Adrenal gland (tissue), 5 donors: ENCODE measurements at regions not wholly inside any gene's neighbourhood (a gene's known extent, or its start where the extent isn't known, plus 50 kb on each side); places are given as distances from the start of the nearest gene placed in this dataset.

Experiments used
- POLR2A ChIP-seq, 2 donors: fragments of 450-650 bp; IDR thresholded peaks; one replicate each; pipeline ENCODE4 v1.6.1; 2017; ENCODE audit warnings: antibody characterized with exemption in 2 of 2, mild to moderate bottlenecking in 2 of 2, moderate library complexity in 1 of 2
- TF ChIP-seq, protein P1 (sequence below), 6 experiments: fragments of 450-650 bp in 4 of 6; fragments of 200-600 bp in 2 of 6; sonication (generic) in 1 of 6; IDR thresholded peaks; 1 replicate in 5 of 6; 2 replicates in 1 of 6; pipeline versions ENCODE4 v1.5.1 to v1.8.0; 2016 to 2021; ENCODE audit warnings: antibody characterized with exemption in 6 of 6, mild to moderate bottlenecking in 2 of 6, moderate library complexity in 1 of 6
- donor health status: DM: no; HTN: no; CAD: no.

DNA sequence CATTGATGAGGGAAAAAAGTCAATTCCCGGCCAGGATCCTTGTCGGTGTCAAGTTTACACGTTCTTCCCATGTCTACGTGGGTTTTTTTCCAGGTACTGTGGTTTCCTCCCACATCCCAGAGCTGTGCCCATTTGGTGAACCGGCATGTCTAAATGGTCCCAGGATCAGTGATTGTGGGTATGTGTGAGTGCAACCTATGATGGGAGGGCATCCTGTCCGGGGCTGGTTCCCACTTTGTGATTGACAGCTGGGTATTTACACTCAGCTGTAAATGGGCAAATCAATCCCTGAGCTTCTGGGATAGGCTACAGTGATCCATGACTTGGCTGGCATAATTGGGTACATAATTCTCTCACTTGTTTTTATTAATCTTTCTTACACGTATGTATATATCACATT is 91.2 kb upstream of the IRX6 start:
- TF ChIP-seq, protein P1, sequence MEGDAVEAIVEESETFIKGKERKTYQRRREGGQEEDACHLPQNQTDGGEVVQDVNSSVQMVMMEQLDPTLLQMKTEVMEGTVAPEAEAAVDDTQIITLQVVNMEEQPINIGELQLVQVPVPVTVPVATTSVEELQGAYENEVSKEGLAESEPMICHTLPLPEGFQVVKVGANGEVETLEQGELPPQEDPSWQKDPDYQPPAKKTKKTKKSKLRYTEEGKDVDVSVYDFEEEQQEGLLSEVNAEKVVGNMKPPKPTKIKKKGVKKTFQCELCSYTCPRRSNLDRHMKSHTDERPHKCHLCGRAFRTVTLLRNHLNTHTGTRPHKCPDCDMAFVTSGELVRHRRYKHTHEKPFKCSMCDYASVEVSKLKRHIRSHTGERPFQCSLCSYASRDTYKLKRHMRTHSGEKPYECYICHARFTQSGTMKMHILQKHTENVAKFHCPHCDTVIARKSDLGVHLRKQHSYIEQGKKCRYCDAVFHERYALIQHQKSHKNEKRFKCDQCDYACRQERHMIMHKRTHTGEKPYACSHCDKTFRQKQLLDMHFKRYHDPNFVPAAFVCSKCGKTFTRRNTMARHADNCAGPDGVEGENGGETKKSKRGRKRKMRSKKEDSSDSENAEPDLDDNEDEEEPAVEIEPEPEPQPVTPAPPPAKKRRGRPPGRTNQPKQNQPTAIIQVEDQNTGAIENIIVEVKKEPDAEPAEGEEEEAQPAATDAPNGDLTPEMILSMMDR (IDR thresholded peaks at IDR 0.05): no peak
- TF ChIP-seq POLR2A (IDR thresholded peaks at IDR 0.05): no peak
